GM19239 (cell line): ENCODE measurements at regions not wholly inside any gene's neighbourhood (a gene's known extent, or its start where the extent isn't known, plus 50 kb on each side); places are given as distances from the start of the nearest gene placed in this dataset.
"Not testable (repeated sequence)": the region's sequence is repeated elsewhere in the genome, so short reads cannot be mapped to it uniquely, and the experiment has no call there.

Experiments used
- DNase-seq: peaks from one replicate; pipeline ENCODE4 v3.0.0; 2011; ENCODE audit warnings: low spot score; ENCODE audit not compliant: insufficient read length
- FAIRE-seq: peaks from 2 replicates; lab custom pipeline; 2011; peaks lifted over from hg19 to GRCh38; lab: Jason Lieb, UNC

GRCh38 chr17:70365091-70365583, 195.8 kb downstream of the KCNJ2 start:
- FAIRE-seq, result peak; percentile 11
- no peak for DNase-seq

- no peak for FAIRE-seq
- DNase-seq, result no peak
These were observed 197.1 kb downstream of the KCNJ2 start for GRCh38 chr17:70366386-70366785.

GRCh38 chr17:70368011-70368410, 198.7 kb downstream of the KCNJ2 start:
- FAIRE-seq (no peak), DNase-seq (no peak)

- no peak for FAIRE-seq
- DNase-seq, result no peak
These were observed 200.1 kb downstream of the KCNJ2 start for GRCh38 chr17:70369391-70369790.

- no peak for DNase-seq
- FAIRE-seq, result no peak
These were observed 201.5 kb downstream of the KCNJ2 start for GRCh38 chr17:70370816-70371215.

- FAIRE-seq (no peak), DNase-seq (no peak)
These were observed 204.0 kb downstream of the KCNJ2 start for GRCh38 chr17:70373369-70373768.

- no peak for DNase-seq
- FAIRE-seq, result no peak
These were observed 205.2 kb downstream of the KCNJ2 start for GRCh38 chr17:70374496-70374895.

GRCh38 chr17:70375406-70375805, 206.1 kb downstream of the KCNJ2 start:
- DNase-seq (no peak), FAIRE-seq (no peak)

GRCh38 chr17:70375813-70376770, 206.8 kb downstream of the KCNJ2 start:
- FAIRE-seq (no peak), DNase-seq (no peak)

- no peak for DNase-seq
These were observed 208.3 kb downstream of the KCNJ2 start for GRCh38 chr17:70377654-70378053.

GRCh38 chr17:70378076-70378475, 208.7 kb downstream of the KCNJ2 start:
- no peak for DNase-seq
- no peak for FAIRE-seq

More at GRCh38 chr17:70377654-70378053, 208.3 kb downstream of the KCNJ2 start:
- no peak for FAIRE-seq

GRCh38 chr17:70379945-70380344, 210.6 kb downstream of the KCNJ2 start:
- no peak for DNase-seq
- FAIRE-seq, result no peak

GRCh38 chr17:70381916-70382315, 212.6 kb downstream of the KCNJ2 start:
- not testable (repeated sequence) for DNase-seq, FAIRE-seq

- DNase-seq (no peak), FAIRE-seq (no peak)
These were observed 219.0 kb downstream of the KCNJ2 start for GRCh38 chr17:70388326-70388725.

GRCh38 chr17:70389232-70389757, 220.0 kb downstream of the KCNJ2 start:
- FAIRE-seq, result not testable (repeated sequence)

GRCh38 chr17:70390049-70390448, 220.7 kb downstream of the KCNJ2 start:
- DNase-seq (no peak), FAIRE-seq (no peak)

More at GRCh38 chr17:70389232-70389757, 220.0 kb downstream of the KCNJ2 start:
- DNase-seq, result not testable (repeated sequence)

- no peak for DNase-seq
- FAIRE-seq, result no peak
These were observed 225.3 kb downstream of the KCNJ2 start for GRCh38 chr17:70394473-70395232.

- DNase-seq (no peak), FAIRE-seq (no peak)
These were observed 236.3 kb downstream of the KCNJ2 start for GRCh38 chr17:70405492-70406220.

GRCh38 chr17:70407506-70407905, 238.2 kb downstream of the KCNJ2 start:
- DNase-seq (no peak), FAIRE-seq (no peak)

- DNase-seq, result no peak
- FAIRE-seq, result no peak
These were observed 239.4 kb downstream of the KCNJ2 start for GRCh38 chr17:70408768-70409167.
